Gastroesophageal sphincter (tissue), 3 donors: ENCODE measurements at regions not wholly inside any gene's neighbourhood (a gene's known extent, or its start where the extent isn't known, plus 50 kb on each side); places are given as distances from the start of the nearest gene placed in this dataset.

Experiments used
- CTCF ChIP-seq, 4 experiments: fragments of 200-600 bp in 2 of 4; fragments of 450-650 bp in 2 of 4; sonication (generic) in 1 of 4; IDR thresholded peaks; one replicate each; pipeline ENCODE4 v1.5.1; 2017 to 2019; ENCODE audit warnings: antibody characterized with exemption in 4 of 4, mild to moderate bottlenecking in 2 of 4, moderate library complexity in 2 of 4
- EP300 ChIP-seq: sonication (generic); formaldehyde crosslinking; IDR thresholded peaks from one replicate; pipeline ENCODE4 v1.6.1; 2017; ENCODE audit warnings: antibody characterized with exemption, mild to moderate bottlenecking
- POLR2AphosphoS5 ChIP-seq: sonication (generic); formaldehyde crosslinking; IDR thresholded peaks from one replicate; pipeline ENCODE4 v1.6.1; 2017; ENCODE audit warnings: antibody characterized with exemption

GRCh38 chr3:102200126-102200525, 234.7 kb upstream of the ZPLD1 start:
- TF ChIP-seq POLR2AphosphoS5 (no peak), CTCF (IDR thresholded peaks at IDR 0.05) (no peak), EP300 (no peak)
